HEK293T (cell line): ENCODE measurements at regions not wholly inside any gene's neighbourhood (a gene's known extent, or its start where the extent isn't known, plus 50 kb on each side); places are given as distances from the start of the nearest gene placed in this dataset.
"Not testable (repeated sequence)": the region's sequence is repeated elsewhere in the genome, so short reads cannot be mapped to it uniquely, and the experiment has no call there.

ENCODE experiments used
- CTCF ChIA-PET: fragments of 350-600 bp; formaldehyde crosslinking; extraction: SDS; loops from one replicate; lab custom pipeline; 2021; ENCODE audit warnings: antibody characterized with exemption, inconsistent platforms; lab: Yijun Ruan, JAX
- POLR2A ChIA-PET: fragments of 350-600 bp; formaldehyde crosslinking; extraction: SDS; loops from one replicate; lab custom pipeline; 2020; ENCODE audit warnings: antibody characterized with exemption, inconsistent platforms; lab: Yijun Ruan, JAX
- DNase-seq: peaks from one replicate; pipeline ENCODE4 v3.0.0; 2012; ENCODE audit warnings: mixed read lengths; ENCODE audit errors: extremely low spot score
- ARNT ChIP-seq: fragments of 450-650 bp; IDR thresholded peaks from 2 replicates; pipeline ENCODE4 v1.6.1; 2017; ENCODE audit warnings: mild to moderate bottlenecking
- BHLHE40 ChIP-seq: fragments of 450-650 bp; IDR thresholded peaks from 2 replicates; pipeline ENCODE4 v1.6.1; 2016; ENCODE audit warnings: mild to moderate bottlenecking, moderate library complexity, borderline replicate concordance
- CTBP1 ChIP-seq: fragments of 450-650 bp; IDR thresholded peaks from 2 replicates; pipeline ENCODE4 v1.6.1; 2016; ENCODE audit warnings: borderline replicate concordance
- ELF4 ChIP-seq: fragments of 450-650 bp; IDR thresholded peaks from 2 replicates; pipeline ENCODE4 v1.6.1; 2017; ENCODE audit warnings: antibody characterized with exemption
- FOXA1 ChIP-seq: fragments of 450-650 bp; IDR thresholded peaks from 2 replicates; pipeline ENCODE4 v1.6.1; 2016; ENCODE audit warnings: mild to moderate bottlenecking
- FOXK2 ChIP-seq: fragments of 450-650 bp; IDR thresholded peaks from 2 replicates; pipeline ENCODE4 v1.6.1; 2016; ENCODE audit warnings: mild to moderate bottlenecking
- FOXM1 ChIP-seq: fragments of 450-650 bp; IDR thresholded peaks from 2 replicates; pipeline ENCODE4 v1.6.1; 2017; ENCODE audit warnings: mild to moderate bottlenecking, borderline replicate concordance
- HDGF ChIP-seq: fragments of 450-650 bp; IDR thresholded peaks from 2 replicates; pipeline ENCODE4 v1.6.1; 2017; ENCODE audit warnings: antibody characterized with exemption, borderline replicate concordance
- L3MBTL2 ChIP-seq: fragments of 450-650 bp; conservative IDR thresholded peaks from 2 replicates; pipeline ENCODE4 v1.6.1; 2016; ENCODE audit warnings: mild to moderate bottlenecking
- LEF1 ChIP-seq: fragments of 450-650 bp; IDR thresholded peaks from 2 replicates; pipeline ENCODE4 v1.6.1; 2017; ENCODE audit warnings: mild to moderate bottlenecking, borderline replicate concordance
- NFRKB ChIP-seq: fragments of 450-650 bp; IDR thresholded peaks from 2 replicates; pipeline ENCODE4 v1.6.1; 2016; ENCODE audit warnings: mild to moderate bottlenecking, moderate library complexity
- SP1 ChIP-seq: fragments of 450-650 bp; IDR thresholded peaks from 2 replicates; pipeline ENCODE4 v1.6.1; 2017
- SUZ12 ChIP-seq: fragments of 450-650 bp; IDR thresholded peaks from 2 replicates; pipeline ENCODE4 v1.6.1; 2016; ENCODE audit warnings: mild to moderate bottlenecking
- TARDBP ChIP-seq: fragments of 450-650 bp; IDR thresholded peaks from 2 replicates; pipeline ENCODE4 v1.6.1; 2016
- ZNF384 ChIP-seq: fragments of 450-650 bp; IDR thresholded peaks from 2 replicates; pipeline ENCODE4 v1.6.1; 2016
- TF ChIP-seq, protein P1 (sequence below): fragments of 450-650 bp; IDR thresholded peaks from 2 replicates; pipeline ENCODE4 v1.6.1; 2016

DNA sequence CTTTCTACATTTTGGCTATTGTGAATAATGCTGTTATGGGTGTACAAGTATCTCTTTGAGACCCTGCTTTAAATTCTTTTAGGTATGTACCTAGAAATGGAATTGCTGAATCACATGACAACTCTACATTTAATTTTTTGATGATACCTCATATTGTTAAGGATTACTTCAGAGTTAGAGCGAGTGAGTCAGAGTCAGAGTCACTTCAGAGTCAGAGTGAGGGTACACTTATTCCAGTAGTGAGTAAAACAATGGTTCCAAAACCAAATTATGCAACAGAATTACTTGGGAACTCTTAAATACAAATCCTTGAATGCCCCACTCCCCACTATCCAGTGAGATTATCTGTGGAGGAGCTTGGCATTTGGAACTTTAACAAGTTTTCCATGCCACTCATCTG lies 50.3 kb upstream of the SNRK start:
- POLR2A ChIA-PET, result no interaction called here

DNA sequence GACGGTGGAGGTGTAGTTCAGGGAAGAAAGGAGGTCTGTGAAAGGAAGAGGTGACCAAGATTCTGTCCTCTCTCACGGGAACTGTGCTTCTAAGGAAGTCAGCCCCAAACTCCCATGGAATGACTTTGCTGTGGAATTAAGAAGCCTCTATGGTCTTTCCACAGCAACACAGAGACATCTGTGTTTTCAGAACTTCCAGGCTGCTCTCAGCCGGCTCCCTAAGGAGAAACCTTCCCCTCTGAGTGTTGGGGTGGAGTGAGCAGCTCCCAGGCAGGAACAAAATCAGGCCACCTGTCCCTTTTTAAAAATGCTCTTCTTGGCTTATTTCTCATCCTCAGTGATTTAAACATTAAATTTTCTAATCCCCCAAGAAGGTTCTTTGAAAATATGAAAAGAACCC lies 53.3 kb upstream of the SNRK start:
- POLR2A ChIA-PET, result no interaction called here
- TF ChIP-seq CTBP1 (no peak), L3MBTL2 (no peak), LEF1 (no peak), HDGF (no peak), FOXM1 (no peak), SP1 (no peak), NFRKB (no peak), ARNT (no peak), BHLHE40 (no peak), FOXA1 (no peak)
- TF ChIP-seq, protein P1, sequence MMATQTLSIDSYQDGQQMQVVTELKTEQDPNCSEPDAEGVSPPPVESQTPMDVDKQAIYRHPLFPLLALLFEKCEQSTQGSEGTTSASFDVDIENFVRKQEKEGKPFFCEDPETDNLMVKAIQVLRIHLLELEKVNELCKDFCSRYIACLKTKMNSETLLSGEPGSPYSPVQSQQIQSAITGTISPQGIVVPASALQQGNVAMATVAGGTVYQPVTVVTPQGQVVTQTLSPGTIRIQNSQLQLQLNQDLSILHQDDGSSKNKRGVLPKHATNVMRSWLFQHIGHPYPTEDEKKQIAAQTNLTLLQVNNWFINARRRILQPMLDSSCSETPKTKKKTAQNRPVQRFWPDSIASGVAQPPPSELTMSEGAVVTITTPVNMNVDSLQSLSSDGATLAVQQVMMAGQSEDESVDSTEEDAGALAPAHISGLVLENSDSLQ, result no peak
- DNase-seq, result no peak
- CTCF ChIA-PET, result no interaction called here

More for the DNA sequence above, 50.3 kb upstream of the SNRK start:
- DNase-seq, result no peak
- no peak for TF ChIP-seq FOXA1
- TF ChIP-seq NFRKB, result no peak
- no peak for TF ChIP-seq CTBP1
- no peak for TF ChIP-seq FOXK2
- TF ChIP-seq ZNF384, result no peak
- TF ChIP-seq, protein P1, result no peak
- TF ChIP-seq TARDBP, result no peak
- no peak for TF ChIP-seq BHLHE40
- TF ChIP-seq SUZ12, result no peak
- no peak for TF ChIP-seq FOXM1
- no peak for TF ChIP-seq SP1
- no peak for TF ChIP-seq ELF4
- no peak for TF ChIP-seq HDGF
- TF ChIP-seq LEF1, result no peak
- no peak for TF ChIP-seq ARNT
- CTCF ChIA-PET, result no interaction called here

DNA sequence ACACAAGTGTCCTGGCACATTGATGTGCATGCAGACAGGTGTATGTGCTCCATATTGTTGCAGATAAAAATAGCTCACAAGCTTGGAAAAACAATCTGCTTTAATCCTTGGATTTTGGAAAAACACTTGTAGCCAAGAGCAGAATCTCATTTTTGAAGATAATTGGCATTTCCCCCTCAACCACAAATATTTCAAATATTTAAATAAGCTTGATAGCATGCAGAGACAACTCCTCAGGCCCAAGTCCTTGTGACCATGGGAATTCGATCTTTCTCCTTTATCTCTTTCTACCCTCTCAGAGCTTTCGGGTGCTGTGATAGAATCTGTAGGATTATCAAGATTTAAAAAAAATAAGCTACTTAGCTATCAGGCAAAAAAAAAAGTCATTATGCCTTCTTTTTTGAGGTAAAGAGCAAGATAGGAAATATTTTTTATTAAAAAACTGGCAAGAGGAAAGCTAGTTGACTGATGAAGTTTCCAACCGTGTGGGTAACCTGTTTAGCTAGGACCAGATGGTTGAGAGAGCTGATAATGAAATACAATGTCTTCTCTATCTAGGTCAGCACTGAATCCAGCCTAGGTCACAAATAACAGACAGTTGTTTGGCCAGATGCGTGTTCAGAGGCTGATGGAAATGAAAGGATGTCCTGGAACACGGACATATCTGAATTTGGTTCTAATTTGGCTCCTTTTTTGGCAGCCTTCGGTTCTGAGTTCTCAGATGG lies 54.9 kb upstream of the SNRK start:
- POLR2A ChIA-PET, result no interaction called here
- CTCF ChIA-PET, result interaction anchor here (0.7 kb wide), 1 partner anchor 624 kb away, joined by 3 read pairs; no protein-coding TSS in a partner anchor
- no peak for DNase-seq
- TF ChIP-seq, protein P1, result no peak
- TF ChIP-seq TARDBP, result no peak
- TF ChIP-seq FOXA1, result no peak
- no peak for TF ChIP-seq FOXK2
- TF ChIP-seq ELF4, result no peak
- TF ChIP-seq BHLHE40, result no peak
- TF ChIP-seq SP1, result no peak

DNA sequence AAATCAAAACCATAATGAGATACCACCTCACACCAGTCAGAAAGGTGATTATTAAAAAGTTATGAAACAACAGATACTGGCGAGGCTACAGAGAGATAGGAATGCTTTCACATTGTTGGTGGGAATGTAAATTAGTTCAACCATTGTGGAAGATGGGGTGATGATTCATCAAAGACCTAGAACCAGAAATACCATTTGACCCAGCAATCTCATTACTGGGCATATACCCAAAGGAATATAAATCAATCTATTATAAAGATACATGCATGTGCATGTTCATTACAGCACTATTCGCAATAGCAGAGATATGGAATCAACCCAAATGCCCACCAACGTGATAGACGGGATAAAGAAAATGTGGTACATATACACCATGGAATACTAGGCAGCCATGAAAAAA lies 56.5 kb upstream of the SNRK start:
- DNase-seq, CTCF ChIA-PET: not testable (repeated sequence)
- POLR2A ChIA-PET, result interaction anchor here (0.6 kb wide), 1 partner anchor 267 kb away, joined by 3 read pairs; no protein-coding TSS in a partner anchor

DNA sequence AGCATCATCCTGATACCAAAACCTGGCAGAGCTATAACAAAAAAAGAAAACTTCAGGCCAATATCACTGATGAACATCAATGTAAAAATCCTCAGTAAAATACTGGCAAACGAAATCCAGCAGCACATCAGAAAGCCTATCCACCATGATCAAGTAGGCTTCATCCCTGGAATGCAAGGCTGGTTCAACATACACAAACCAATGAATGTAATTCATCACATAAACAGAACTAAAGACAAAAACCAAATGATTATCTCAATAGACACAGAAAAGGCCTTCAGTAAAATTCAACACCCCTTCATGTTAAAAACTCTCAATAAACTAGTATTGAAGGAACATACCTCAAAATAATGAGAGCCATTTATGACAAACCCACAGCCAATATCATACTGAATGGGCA lies 58.7 kb upstream of the SNRK start:
- CTCF ChIA-PET, POLR2A ChIA-PET, DNase-seq: not testable (repeated sequence)

DNA sequence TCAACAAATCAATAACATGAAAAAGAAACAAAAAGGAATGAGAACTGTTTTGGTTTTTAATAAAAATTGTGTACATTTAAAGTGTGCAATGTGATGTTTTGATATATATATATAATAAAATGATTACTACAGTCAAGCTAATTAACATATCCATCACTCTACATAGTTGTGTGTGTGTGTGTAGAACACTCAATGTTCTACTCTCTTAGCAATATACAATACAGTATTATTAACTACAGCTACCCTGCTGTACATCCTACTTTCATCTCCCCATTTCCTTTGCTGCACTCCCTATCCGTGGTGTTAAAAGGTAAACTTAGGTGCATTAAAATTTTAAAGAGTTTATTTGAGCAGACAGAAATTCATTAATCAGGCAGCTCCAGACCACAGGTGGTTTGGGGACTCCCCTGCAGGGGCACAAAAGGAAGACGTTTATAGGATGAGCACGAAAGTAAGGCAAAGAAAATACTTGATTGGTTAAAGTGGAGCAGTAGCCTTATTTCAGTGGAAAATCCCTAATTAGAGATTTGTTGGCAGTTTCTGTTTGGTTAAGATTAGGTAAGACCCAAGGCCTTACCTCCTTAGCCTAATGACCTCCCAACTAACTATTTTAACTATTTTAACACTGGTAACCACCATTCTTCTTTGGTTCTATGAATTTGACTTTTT lies 61.8 kb upstream of the SNRK start:
- CTCF ChIA-PET, result no interaction called here

More for the DNA sequence above, 61.8 kb upstream of the SNRK start:
- POLR2A ChIA-PET, result no interaction called here
- no peak for TF ChIP-seq ELF4
- no peak for TF ChIP-seq TARDBP
- TF ChIP-seq, protein P1, result no peak
- TF ChIP-seq SP1, result no peak
- TF ChIP-seq CTBP1, result no peak
- no peak for TF ChIP-seq ARNT
- no peak for TF ChIP-seq FOXA1
- no peak for TF ChIP-seq BHLHE40
- no peak for TF ChIP-seq ZNF384
- no peak for TF ChIP-seq LEF1
- no peak for TF ChIP-seq FOXM1
- no peak for TF ChIP-seq SUZ12
- no peak for TF ChIP-seq NFRKB
- no peak for TF ChIP-seq HDGF
- TF ChIP-seq L3MBTL2, result no peak
- no peak for TF ChIP-seq FOXK2
- DNase-seq, result no peak
